Activated CD4-positive, alpha-beta T cell treated with anti-CD3 and anti-CD28 coated beads for 24 hours (primary cell): ENCODE measurements at regions not wholly inside any gene's neighbourhood (a gene's known extent, or its start where the extent isn't known, plus 50 kb on each side); places are given as distances from the start of the nearest gene placed in this dataset.

Experiments
- DNase-seq, 2 donors: peaks; one replicate each; pipeline ENCODE4 v3.0.0-alpha.2; 2020; ENCODE audit warnings: low read depth in 2 of 2

GRCh38 chr15:31510057-31510456 lies 183.4 kb downstream of the KLF13 start:
- no peak for DNase-seq

GRCh38 chr15:31511707-31512310 lies 185.2 kb downstream of the KLF13 start:
- no peak for DNase-seq

GRCh38 chr15:31513178-31513577 lies 186.5 kb downstream of the KLF13 start:
- DNase-seq = no peak

DNA sequence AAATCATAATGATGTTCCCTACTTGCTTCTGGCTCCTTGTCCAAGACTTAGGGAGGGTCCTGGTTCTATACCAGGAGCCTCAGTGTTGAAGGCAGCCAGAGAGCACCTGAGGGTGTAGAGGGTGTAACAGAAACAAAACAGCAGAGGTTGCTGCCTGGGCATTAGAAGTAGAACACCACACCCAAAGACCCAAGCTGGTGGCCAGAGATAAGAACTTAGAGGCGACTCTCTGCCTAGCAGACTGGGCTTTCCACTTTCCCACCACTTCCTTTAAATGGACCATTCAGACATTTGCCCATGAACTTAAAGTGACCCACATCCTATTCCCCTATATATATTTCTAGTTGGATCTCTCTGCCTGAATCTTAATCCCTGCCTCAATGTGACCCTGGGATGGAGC lies 189.8 kb downstream of the KLF13 start:
- DNase-seq = no peak

GRCh38 chr15:31516874-31517273 lies 190.2 kb downstream of the KLF13 start:
- DNase-seq = no peak

- no peak for DNase-seq
These were observed 191.1 kb downstream of the KLF13 start for GRCh38 chr15:31517711-31518110.

- no peak for DNase-seq
These were observed 195.4 kb downstream of the KLF13 start for GRCh38 chr15:31522028-31522427.

DNA sequence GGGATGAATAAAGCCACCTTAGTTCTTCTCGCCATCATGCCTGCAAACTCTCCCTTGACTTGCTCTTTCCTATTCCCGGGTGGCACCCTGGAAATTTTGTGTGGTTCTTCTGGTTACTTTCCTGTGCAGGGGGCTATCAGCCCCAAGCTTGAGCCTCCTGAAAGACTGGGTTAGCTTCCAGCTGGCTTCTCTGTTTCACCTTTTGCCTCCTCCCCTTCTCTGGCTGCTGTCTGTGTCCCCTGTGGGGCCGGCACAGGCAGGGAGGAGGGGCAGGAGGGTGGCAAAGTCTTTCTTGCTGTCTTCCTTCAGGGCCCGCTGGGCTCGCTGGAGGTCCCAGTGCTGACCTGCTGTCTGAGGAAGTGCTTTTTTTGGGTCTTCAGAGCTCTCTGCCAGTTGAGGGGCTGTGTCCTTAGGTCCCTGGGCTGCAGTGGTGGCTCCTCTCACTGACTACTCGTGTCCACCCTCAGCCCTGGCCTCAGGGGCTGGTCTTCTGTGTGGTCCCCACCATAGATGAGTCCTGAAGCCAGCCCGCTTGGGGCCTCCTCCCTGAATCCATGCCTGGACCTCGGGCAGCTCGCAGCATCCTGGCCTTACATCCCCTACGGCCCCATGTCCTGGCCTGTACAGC lies 196.5 kb downstream of the KLF13 start:
- no peak for DNase-seq

DNA sequence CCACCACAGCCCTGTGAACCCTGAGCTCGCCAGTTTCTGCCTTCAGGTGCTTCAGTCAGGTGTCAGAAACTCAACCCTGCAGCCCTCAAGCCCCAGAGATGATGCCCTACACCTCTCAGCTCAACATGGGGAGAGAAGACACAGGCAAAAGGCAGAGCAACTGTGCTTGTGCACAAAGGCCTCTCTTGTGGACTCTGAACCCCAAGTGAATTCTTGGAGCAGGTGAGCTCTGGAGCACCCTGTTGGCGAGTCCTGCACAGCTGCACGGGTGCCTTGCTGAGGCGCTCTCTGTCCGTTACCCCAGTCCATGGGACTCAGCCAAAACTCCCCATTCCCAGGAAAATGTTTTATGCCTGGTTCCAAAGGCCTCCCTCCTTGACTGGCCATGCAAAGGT lies 197.0 kb downstream of the KLF13 start:
- DNase-seq = no peak

GRCh38 chr15:31525185-31525695 lies 198.6 kb downstream of the KLF13 start:
- no peak for DNase-seq

- DNase-seq = no peak
These were observed 199.5 kb downstream of the KLF13 start for GRCh38 chr15:31525988-31526665.

- no peak for DNase-seq
These were observed 200.5 kb downstream of the KLF13 start for GRCh38 chr15:31526916-31527690.

GRCh38 chr15:31528846-31529245 lies 202.2 kb downstream of the KLF13 start:
- DNase-seq = no peak

GRCh38 chr15:31537770-31538592 lies 211.3 kb downstream of the KLF13 start:
- DNase-seq = no peak

GRCh38 chr15:31540633-31541032 lies 214.0 kb downstream of the KLF13 start:
- DNase-seq = no peak

DNA sequence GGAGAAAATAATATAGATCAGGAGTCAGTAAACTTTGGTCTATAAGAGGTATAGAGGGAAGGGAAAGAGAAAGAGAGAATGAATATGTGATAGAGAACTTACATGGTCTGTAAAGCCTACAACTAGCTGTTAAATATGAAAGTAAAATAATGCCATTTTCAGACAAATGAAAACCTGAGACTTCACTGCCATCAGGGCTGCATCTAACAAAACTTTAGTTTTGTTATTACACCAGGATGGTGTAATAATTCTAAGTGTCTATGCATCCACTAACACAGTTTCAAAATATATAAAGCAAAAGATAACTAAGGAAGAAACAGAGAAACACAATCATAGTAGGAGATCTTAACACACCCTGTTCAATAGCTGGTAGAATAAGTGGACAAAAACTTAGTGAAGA lies 217.7 kb downstream of the KLF13 start:
- DNase-seq = no peak

DNA sequence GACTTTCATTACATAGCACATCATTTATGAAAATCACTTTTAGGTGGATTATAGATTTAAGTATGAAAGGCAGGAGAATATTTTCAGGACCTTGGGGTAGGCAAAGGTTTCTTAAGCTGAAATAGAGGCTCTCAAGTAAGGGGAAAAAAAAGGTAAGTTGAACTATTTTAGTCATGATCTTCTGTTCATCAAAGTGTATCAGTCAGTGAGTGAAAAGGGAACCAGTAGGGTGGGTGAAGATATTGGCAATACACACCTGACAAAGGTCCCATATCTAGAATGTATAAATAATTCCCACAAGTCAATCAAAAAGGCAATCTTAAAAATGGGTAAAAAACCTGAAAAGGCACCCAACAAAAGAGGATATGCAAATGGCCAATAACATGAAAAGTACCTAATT lies 218.6 kb downstream of the KLF13 start:
- DNase-seq = no peak

GRCh38 chr15:31550211-31550977 lies 223.8 kb downstream of the KLF13 start:
- DNase-seq = no peak

DNA sequence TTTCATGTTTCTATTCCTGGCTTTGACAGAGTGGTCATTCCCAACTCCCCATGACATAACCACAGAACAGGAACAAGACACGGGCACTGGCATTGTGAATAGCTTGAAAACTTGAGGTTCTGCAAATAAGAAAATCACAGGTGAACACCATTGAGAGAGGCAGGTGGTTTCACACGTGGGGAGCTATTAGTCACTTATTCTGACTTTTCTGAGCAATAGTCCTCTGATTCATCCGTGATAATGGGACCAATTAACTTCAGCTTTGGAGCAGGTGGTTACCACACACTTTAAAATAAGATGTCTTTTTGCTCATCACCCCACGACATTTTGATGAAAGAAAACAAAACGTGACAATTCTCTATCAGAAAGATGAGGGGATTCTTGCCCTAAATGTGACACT lies 224.7 kb downstream of the KLF13 start:
- no peak for DNase-seq

DNA sequence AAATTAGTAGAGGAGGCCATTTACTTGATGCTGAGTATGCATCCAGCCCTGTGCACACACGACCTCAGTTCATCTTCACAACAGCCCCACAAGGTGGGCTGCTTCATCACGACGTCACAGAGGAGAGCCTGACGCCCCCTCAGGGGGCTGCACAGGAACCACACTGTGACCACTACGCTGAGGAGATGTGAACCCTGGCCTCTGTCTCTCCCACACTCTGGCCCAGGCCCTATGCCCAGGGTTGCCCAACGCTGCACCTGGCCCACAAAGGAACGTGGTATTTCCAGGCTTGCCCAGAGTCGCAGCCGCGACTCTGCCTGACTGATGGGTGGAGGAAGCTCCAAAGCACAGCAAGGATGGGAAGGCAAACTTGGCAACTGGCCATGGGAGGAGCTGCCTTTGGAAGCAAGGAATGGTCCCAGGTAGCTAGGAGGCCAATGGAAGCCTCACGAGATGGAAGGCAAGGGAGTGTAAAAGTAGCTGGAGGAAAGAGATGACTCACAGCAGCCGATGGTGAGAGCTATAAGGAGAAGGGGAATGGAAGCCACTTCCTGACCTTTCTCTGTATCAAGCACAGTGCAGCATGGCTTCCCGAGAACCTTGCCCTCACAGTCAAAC lies 226.0 kb downstream of the KLF13 start:
- no peak for DNase-seq
